DOHH2 (cell line): ENCODE measurements at regions not wholly inside any gene's neighbourhood (a gene's known extent, or its start where the extent isn't known, plus 50 kb on each side); places are given as distances from the start of the nearest gene placed in this dataset.

Experiments used
- H3F3A ChIP-seq: fragments of 200-600 bp; sonication (generic), shearing (Covaris generic); 2 replicates; pipeline ENCODE4 v1.6.0; 2016; ENCODE audit warnings: antibody characterized with exemption, mild to moderate bottlenecking; ENCODE audit not compliant: control insufficient read depth, insufficient read depth
- H3K27ac ChIP-seq: fragments of 200-600 bp; sonication (generic); 2 replicates; pipeline ENCODE4 v1.5.1; 2014; ENCODE audit warnings: low read depth, mild to moderate bottlenecking, low read length, moderate library complexity
- H3K27me3 ChIP-seq: fragments of 200-600 bp; sonication (generic); 2 replicates; pipeline ENCODE4 v1.6.1; 2014; ENCODE audit warnings: mild to moderate bottlenecking, low read length, mixed read lengths; ENCODE audit not compliant: control insufficient read depth
- H3K36me3 ChIP-seq: fragments of 200-600 bp; sonication (generic); 2 replicates; pipeline ENCODE4 v1.6.1; 2014; ENCODE audit warnings: mild to moderate bottlenecking, low read length, moderate library complexity, mixed read lengths; ENCODE audit not compliant: control insufficient read depth
- H3K4me1 ChIP-seq: fragments of 200-600 bp; sonication (generic); 2 replicates; pipeline ENCODE4 v1.6.1; 2014; ENCODE audit warnings: mild to moderate bottlenecking, low read length, mixed read lengths; ENCODE audit not compliant: control insufficient read depth
- H3K4me2 ChIP-seq: fragments of 200-600 bp; sonication (generic); 2 replicates; pipeline ENCODE4 v1.6.0; 2014; ENCODE audit warnings: mild to moderate bottlenecking, low read length, moderate library complexity
- H3K4me3 ChIP-seq: fragments of 200-600 bp; sonication (generic); 2 replicates; pipeline ENCODE4 v1.5.1; 2014; ENCODE audit warnings: mild to moderate bottlenecking, low read length, mixed read lengths
- H3K79me2 ChIP-seq: fragments of 200-600 bp; sonication (generic); 2 replicates; pipeline ENCODE4 v1.6.1; 2014; ENCODE audit warnings: mild to moderate bottlenecking, low read length, mixed read lengths; ENCODE audit not compliant: control insufficient read depth
- H3K9me2 ChIP-seq: fragments of 200-600 bp; sonication (generic); replicated peaks from 2 replicates; pipeline ENCODE4 v1.6.1; 2014; ENCODE audit warnings: mild to moderate bottlenecking, low read length, mixed read lengths; ENCODE audit not compliant: control insufficient read depth
- H3K9me3 ChIP-seq: fragments of 200-600 bp; sonication (generic); 2 replicates; pipeline ENCODE4 v1.6.1; 2014; ENCODE audit warnings: antibody characterized with exemption, low read length, mixed read lengths; ENCODE audit not compliant: control insufficient read depth, insufficient read depth
- H4K20me1 ChIP-seq: fragments of 200-600 bp; sonication (generic); 2 replicates; pipeline ENCODE4 v1.6.0; 2014; ENCODE audit warnings: low read depth, mild to moderate bottlenecking, antibody characterized with exemption, low read length, moderate library complexity; ENCODE audit not compliant: control insufficient read depth, insufficient read depth
- EZH2phosphoT487 ChIP-seq: fragments of 200-600 bp; sonication (generic); IDR thresholded peaks from 2 replicates; pipeline ENCODE4 v1.6.1; 2017; ENCODE audit warnings: borderline replicate concordance, mild to moderate bottlenecking, antibody characterized with exemption, low read length, moderate library complexity, mixed read lengths
- TF ChIP-seq, protein P1 (sequence below): fragments of 200-600 bp; sonication (generic); IDR thresholded peaks from one replicate; pipeline ENCODE4 v1.5.1; 2014; ENCODE audit warnings: antibody characterized with exemption, mild to moderate bottlenecking, low read depth, low read length; ENCODE audit not compliant: poor library complexity, severe bottlenecking

DNA sequence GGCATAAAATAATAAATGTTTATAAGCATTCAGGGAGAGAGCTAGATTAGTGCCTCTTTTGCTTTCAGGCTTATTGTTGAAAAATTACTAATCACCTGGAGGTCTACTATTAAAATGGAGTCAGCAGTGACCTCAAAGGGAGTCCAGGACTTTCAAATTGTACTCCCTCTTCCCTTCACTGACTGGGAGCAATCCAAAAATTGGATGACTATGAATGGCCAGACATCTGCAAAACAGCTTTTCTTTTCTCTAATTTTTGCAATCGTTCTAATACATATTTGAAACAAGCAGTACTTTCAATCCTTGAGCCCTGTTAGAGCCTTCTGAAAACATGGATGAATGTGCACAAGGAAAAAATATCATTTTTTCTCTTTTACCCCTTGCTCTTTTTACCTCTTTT, 461.8 kb downstream of the TMEM232 start:
- H3K4me2 ChIP-seq, result no peak overlapping the region
- no peaks in the 10 kb centered on the region for H3K4me1 ChIP-seq
- no peaks in the 10 kb centered on the region for H3K79me2 ChIP-seq
- no peaks in the 10 kb centered on the region for H3K36me3 ChIP-seq
- no peaks in the 10 kb centered on the region for H3F3A ChIP-seq
- no peak overlapping the region for H3K4me3 ChIP-seq
- H4K20me1 ChIP-seq, result no peaks in the 10 kb centered on the region
- H3K9me2 ChIP-seq, result no peaks in the 10 kb centered on the region
- no peak overlapping the region for H3K27ac ChIP-seq
- H3K27me3 ChIP-seq, result no peaks in the 10 kb centered on the region
- TF ChIP-seq, protein P1, sequence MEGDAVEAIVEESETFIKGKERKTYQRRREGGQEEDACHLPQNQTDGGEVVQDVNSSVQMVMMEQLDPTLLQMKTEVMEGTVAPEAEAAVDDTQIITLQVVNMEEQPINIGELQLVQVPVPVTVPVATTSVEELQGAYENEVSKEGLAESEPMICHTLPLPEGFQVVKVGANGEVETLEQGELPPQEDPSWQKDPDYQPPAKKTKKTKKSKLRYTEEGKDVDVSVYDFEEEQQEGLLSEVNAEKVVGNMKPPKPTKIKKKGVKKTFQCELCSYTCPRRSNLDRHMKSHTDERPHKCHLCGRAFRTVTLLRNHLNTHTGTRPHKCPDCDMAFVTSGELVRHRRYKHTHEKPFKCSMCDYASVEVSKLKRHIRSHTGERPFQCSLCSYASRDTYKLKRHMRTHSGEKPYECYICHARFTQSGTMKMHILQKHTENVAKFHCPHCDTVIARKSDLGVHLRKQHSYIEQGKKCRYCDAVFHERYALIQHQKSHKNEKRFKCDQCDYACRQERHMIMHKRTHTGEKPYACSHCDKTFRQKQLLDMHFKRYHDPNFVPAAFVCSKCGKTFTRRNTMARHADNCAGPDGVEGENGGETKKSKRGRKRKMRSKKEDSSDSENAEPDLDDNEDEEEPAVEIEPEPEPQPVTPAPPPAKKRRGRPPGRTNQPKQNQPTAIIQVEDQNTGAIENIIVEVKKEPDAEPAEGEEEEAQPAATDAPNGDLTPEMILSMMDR, result no peak
- TF ChIP-seq EZH2phosphoT487, result no peak
- H3K9me3 ChIP-seq, result no peaks in the 10 kb centered on the region

DNA sequence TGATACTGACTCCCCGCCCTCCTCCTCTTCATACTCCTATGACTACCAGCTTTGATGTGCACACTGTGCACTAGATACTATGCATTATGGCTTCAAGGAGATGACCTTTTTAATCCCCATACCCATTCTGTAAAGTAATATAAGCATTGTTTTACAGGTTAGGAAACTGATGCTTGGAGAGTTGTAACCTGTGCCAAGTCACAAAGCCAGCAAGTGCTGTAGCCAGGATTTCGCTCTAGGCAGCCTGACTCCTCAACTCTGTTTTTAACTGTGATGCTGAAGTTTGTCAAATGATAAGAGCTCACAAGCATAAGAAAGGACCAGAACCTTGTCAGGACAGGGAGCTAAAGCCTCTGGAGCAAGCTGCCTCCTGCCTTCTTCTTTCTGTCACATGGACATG, 461.3 kb downstream of the TMEM232 start:
- Histone ChIP-seq H3K27ac (no peak overlapping the region), H3K4me2 (no peak overlapping the region), H3F3A (no peaks in the 10 kb centered on the region), H4K20me1 (no peaks in the 10 kb centered on the region), H3K79me2 (no peaks in the 10 kb centered on the region), H3K27me3 (no peaks in the 10 kb centered on the region), H3K9me3 (no peaks in the 10 kb centered on the region), H3K4me3 (no peak overlapping the region), H3K9me2 (no peaks in the 10 kb centered on the region), H3K4me1 (no peaks in the 10 kb centered on the region), H3K36me3 (no peaks in the 10 kb centered on the region)
- TF ChIP-seq, protein P1, result no peak
- TF ChIP-seq EZH2phosphoT487, result no peak

DNA sequence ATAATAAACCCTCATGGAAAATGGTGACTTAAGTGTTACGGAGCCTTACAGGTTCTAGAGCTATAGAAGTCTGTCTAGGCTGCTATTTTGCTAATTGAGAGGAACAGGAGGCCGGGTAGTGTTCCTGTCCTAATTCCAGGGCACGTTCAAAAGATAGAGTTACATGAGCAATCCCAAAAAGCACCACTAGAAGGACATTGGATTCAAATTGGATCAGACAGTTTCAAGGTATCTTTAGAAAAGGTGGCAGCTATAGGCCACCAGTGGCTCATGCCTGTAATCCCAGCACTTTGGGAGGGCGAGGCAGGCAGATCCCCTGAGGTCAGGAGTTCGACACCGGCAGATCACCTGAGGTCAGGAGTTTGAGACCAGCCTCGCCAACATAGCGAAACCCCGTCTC, 458.8 kb downstream of the TMEM232 start:
- H4K20me1 ChIP-seq, result no peaks in the 10 kb centered on the region
- TF ChIP-seq, protein P1, result no peak
- TF ChIP-seq EZH2phosphoT487, result no peak
- no peak overlapping the region for H3K27ac ChIP-seq
- H3F3A ChIP-seq, result no peaks in the 10 kb centered on the region
- H3K9me3 ChIP-seq, result no peaks in the 10 kb centered on the region
- H3K36me3 ChIP-seq, result no peaks in the 10 kb centered on the region
- H3K79me2 ChIP-seq, result no peaks in the 10 kb centered on the region
- H3K27me3 ChIP-seq, result no peaks in the 10 kb centered on the region
- H3K4me2 ChIP-seq, result no peak overlapping the region
- no peak overlapping the region for H3K4me3 ChIP-seq
- no peaks in the 10 kb centered on the region for H3K4me1 ChIP-seq
- H3K9me2 ChIP-seq, result no peaks in the 10 kb centered on the region

DNA sequence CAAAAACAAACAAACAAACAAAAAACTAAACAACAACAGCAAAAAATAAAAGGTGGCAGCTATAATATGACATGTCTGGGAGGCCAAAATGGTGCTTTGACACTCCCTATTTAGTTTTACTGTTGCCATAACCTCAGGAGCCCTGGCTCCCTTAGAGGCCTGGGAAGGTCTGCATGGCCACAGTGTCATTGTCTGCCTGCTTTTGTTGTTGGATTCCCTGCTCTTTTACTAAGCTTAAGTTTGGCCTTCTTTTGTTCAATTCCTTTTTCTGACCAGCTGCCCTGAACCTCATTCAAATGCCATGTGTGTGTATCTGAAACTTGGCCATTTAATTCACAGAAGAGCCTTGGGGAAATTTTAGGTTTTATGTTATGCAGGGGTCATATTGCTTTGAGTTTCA, 458.2 kb downstream of the TMEM232 start:
- Histone ChIP-seq H4K20me1 (no peaks in the 10 kb centered on the region), H3K4me3 (no peak overlapping the region), H3K9me3 (no peaks in the 10 kb centered on the region), H3K27ac (no peak overlapping the region), H3K79me2 (no peaks in the 10 kb centered on the region), H3K27me3 (no peaks in the 10 kb centered on the region), H3K4me2 (no peak overlapping the region), H3K9me2 (no peaks in the 10 kb centered on the region), H3K36me3 (no peaks in the 10 kb centered on the region), H3K4me1 (no peaks in the 10 kb centered on the region), H3F3A (no peaks in the 10 kb centered on the region)
- no peak for TF ChIP-seq EZH2phosphoT487
- TF ChIP-seq, protein P1, result no peak
